WTC11 (cell line): ENCODE measurements at regions not wholly inside any gene's neighbourhood (a gene's known extent, or its start where the extent isn't known, plus 50 kb on each side); places are given as distances from the start of the nearest gene placed in this dataset.

Source experiments
- ATAC-seq: fragments of 200-7000 bp; cut with Tn5 transposase; 2 replicates; pipeline ENCODE4 v1.10.0; 2021; ENCODE audit warnings: mild to moderate bottlenecking, moderate library complexity
- CTCF ChIA-PET: fragments of 300-600 bp; sonication (Branson Sonifier 250); formaldehyde crosslinking; loops from one replicate; lab custom pipeline; 2021; ENCODE audit warnings: antibody characterized with exemption; lab: Charles Lee
- POLR2A ChIA-PET: fragments of 350-600 bp; sonication (Branson Sonifier 250); formaldehyde crosslinking; loops from one replicate; lab custom pipeline; 2021; ENCODE audit warnings: antibody characterized with exemption; lab: Charles Lee
- DNase-seq: peaks from one replicate; pipeline ENCODE4 v3.0.0; 2021; ENCODE audit warnings: low spot score
- H3K27ac Mint-ChIP-seq: 2 replicates; pipeline ENCODE4 v1.8.0; 2021; ENCODE audit warnings: mixed read lengths
- H3K27me3 Mint-ChIP-seq: 2 replicates; pipeline ENCODE4 v1.8.0; 2021; ENCODE audit warnings: low read depth, mild to moderate bottlenecking, moderate library complexity, mixed read lengths
- H3K36me3 Mint-ChIP-seq: 2 replicates; pipeline ENCODE4 v1.8.0; 2021; ENCODE audit warnings: mixed read lengths
- H3K4me1 Mint-ChIP-seq: 2 replicates; pipeline ENCODE4 v1.8.0; 2022; ENCODE audit warnings: mixed read lengths
- H3K4me3 Mint-ChIP-seq: 2 replicates; pipeline ENCODE4 v1.8.0; 2021; ENCODE audit warnings: mild to moderate bottlenecking, moderate library complexity, mixed read lengths
- H3K9me3 Mint-ChIP-seq: 2 replicates; pipeline ENCODE4 v1.8.0; 2021; ENCODE audit warnings: mixed read lengths
- AFF4 ChIP-seq: sonication (generic); formaldehyde crosslinking; IDR thresholded peaks from 2 replicates; pipeline ENCODE4 v1.8.1; 2023; ENCODE audit warnings: mild to moderate bottlenecking, missing genetic modification reagents, borderline replicate concordance
- ARID4B ChIP-seq: sonication (generic); formaldehyde crosslinking; IDR thresholded peaks from 2 replicates; pipeline ENCODE4 v1.8.0; 2023; ENCODE audit warnings: missing genetic modification reagents, mild to moderate bottlenecking, borderline replicate concordance
- ATF1 ChIP-seq: sonication (generic); formaldehyde crosslinking; IDR thresholded peaks from 2 replicates; pipeline ENCODE4 v1.8.1; 2023; ENCODE audit warnings: mild to moderate bottlenecking, moderate library complexity, missing genetic modification reagents
- ATF2 ChIP-seq: sonication (generic); formaldehyde crosslinking; IDR thresholded peaks from 2 replicates; pipeline ENCODE4 v1.8.1; 2022; ENCODE audit warnings: low read depth, missing genetic modification reagents, borderline replicate concordance
- CTCF ChIP-seq: fragments of 200-600 bp; IDR thresholded peaks from 2 replicates; pipeline ENCODE4 v1.8.0; 2022; ENCODE audit warnings: antibody characterized with exemption
- E2F1 ChIP-seq: sonication (generic); formaldehyde crosslinking; IDR thresholded peaks from 2 replicates; pipeline ENCODE4 v1.8.0; 2022; ENCODE audit warnings: mild to moderate bottlenecking, missing genetic modification reagents
- ESRRA ChIP-seq: sonication (generic); formaldehyde crosslinking; IDR thresholded peaks from 2 replicates; pipeline ENCODE4 v1.8.1; 2022; ENCODE audit warnings: mild to moderate bottlenecking, missing genetic modification reagents, borderline replicate concordance
- FOXK1 ChIP-seq: sonication (generic); formaldehyde crosslinking; IDR thresholded peaks from 2 replicates; pipeline ENCODE4 v1.8.0; 2022; ENCODE audit warnings: mild to moderate bottlenecking, moderate library complexity, missing genetic modification reagents
- GABPB1 ChIP-seq: sonication (generic); formaldehyde crosslinking; IDR thresholded peaks from 2 replicates; pipeline ENCODE4 v1.8.1; 2023; ENCODE audit warnings: mild to moderate bottlenecking, missing genetic modification reagents
- JUN ChIP-seq: sonication (generic); formaldehyde crosslinking; IDR thresholded peaks from 2 replicates; pipeline ENCODE4 v1.8.0; 2023; ENCODE audit warnings: mild to moderate bottlenecking, missing genetic modification reagents
- MXD4 ChIP-seq: fragments of 250-450 bp; sonication (Bioruptor Pico); IDR thresholded peaks from 2 replicates; pipeline ENCODE4 v1.8.0; 2021; ENCODE audit warnings: mild to moderate bottlenecking, moderate library complexity, borderline replicate concordance
- NR2C2 ChIP-seq: sonication (generic); formaldehyde crosslinking; IDR thresholded peaks from 2 replicates; pipeline ENCODE4 v1.8.0; 2022; ENCODE audit warnings: mild to moderate bottlenecking, missing genetic modification reagents
- SOX15 ChIP-seq: fragments of 250-450 bp; sonication (Bioruptor Pico); IDR thresholded peaks from 2 replicates; pipeline ENCODE4 v1.9.0; 2021; ENCODE audit warnings: mild to moderate bottlenecking
- TEAD4 ChIP-seq: sonication (generic); formaldehyde crosslinking; IDR thresholded peaks from 2 replicates; pipeline ENCODE4 v1.8.0; 2022; ENCODE audit warnings: mild to moderate bottlenecking, missing genetic modification reagents
- ZNF416 ChIP-seq: fragments of 250-450 bp; sonication (Bioruptor Pico); IDR thresholded peaks from 2 replicates; pipeline ENCODE4 v1.9.0; 2021; ENCODE audit warnings: mild to moderate bottlenecking, inconsistent platforms
- TF ChIP-seq, protein P1 (sequence below): sonication (generic); formaldehyde crosslinking; IDR thresholded peaks from 2 replicates; pipeline ENCODE4 v1.8.1; 2023; ENCODE audit warnings: mild to moderate bottlenecking, missing genetic modification reagents, moderate library complexity
- TF ChIP-seq, protein P2 (sequence below): sonication (generic); formaldehyde crosslinking; IDR thresholded peaks from 2 replicates; pipeline ENCODE4 v1.8.0; 2022; ENCODE audit warnings: missing genetic modification reagents

GRCh38 chr2:221810650-221811049 lies 238.5 kb upstream of the EPHA4 start:
- Mint-ChIP-seq H3K36me3 (peaks cover 4% of the 10 kb centered on the region), H3K27ac (no peak overlapping the region)
- CTCF ChIA-PET: no interaction called here

DNA sequence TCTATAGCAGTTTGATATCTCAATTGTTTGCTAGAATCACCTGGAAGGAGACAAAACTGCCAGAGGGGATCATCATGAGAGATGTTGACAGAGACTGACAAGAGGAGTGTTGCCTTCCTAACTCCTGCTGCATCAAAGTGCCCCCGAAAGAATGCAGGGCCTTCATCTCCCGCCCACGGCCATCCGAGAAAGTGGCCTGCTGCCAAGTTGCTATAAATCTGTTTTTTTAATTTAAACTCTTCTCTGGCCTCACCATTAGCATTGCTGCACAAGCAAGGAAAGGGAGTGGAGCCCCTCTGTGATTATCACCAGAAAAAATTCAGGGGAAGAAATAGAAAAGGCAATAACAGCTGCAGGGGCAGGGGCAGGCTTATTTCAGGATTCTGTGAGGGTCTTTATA lies 238.1 kb upstream of the EPHA4 start:
- ATAC-seq (no peak), DNase-seq (no peak)
- H3K36me3 Mint-ChIP-seq: peaks cover 4% of the 10 kb centered on the region
- POLR2A ChIA-PET: no interaction called here
- no peaks in the 10 kb centered on the region for H3K27me3 Mint-ChIP-seq
- H3K4me1 Mint-ChIP-seq: peaks cover 12% of the 10 kb centered on the region
- H3K4me3 Mint-ChIP-seq: no peak overlapping the region
- CTCF ChIA-PET: no interaction called here
- peaks cover 9% of the 10 kb centered on the region for H3K9me3 Mint-ChIP-seq
- H3K27ac Mint-ChIP-seq: no peak overlapping the region
- TF ChIP-seq ATF1: no peak
- TF ChIP-seq, protein P1, sequence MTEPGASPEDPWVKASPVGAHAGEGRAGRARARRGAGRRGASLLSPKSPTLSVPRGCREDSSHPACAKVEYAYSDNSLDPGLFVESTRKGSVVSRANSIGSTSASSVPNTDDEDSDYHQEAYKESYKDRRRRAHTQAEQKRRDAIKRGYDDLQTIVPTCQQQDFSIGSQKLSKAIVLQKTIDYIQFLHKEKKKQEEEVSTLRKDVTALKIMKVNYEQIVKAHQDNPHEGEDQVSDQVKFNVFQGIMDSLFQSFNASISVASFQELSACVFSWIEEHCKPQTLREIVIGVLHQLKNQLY (CRISPR knock-in tag): no peak
- TF ChIP-seq, protein P2, sequence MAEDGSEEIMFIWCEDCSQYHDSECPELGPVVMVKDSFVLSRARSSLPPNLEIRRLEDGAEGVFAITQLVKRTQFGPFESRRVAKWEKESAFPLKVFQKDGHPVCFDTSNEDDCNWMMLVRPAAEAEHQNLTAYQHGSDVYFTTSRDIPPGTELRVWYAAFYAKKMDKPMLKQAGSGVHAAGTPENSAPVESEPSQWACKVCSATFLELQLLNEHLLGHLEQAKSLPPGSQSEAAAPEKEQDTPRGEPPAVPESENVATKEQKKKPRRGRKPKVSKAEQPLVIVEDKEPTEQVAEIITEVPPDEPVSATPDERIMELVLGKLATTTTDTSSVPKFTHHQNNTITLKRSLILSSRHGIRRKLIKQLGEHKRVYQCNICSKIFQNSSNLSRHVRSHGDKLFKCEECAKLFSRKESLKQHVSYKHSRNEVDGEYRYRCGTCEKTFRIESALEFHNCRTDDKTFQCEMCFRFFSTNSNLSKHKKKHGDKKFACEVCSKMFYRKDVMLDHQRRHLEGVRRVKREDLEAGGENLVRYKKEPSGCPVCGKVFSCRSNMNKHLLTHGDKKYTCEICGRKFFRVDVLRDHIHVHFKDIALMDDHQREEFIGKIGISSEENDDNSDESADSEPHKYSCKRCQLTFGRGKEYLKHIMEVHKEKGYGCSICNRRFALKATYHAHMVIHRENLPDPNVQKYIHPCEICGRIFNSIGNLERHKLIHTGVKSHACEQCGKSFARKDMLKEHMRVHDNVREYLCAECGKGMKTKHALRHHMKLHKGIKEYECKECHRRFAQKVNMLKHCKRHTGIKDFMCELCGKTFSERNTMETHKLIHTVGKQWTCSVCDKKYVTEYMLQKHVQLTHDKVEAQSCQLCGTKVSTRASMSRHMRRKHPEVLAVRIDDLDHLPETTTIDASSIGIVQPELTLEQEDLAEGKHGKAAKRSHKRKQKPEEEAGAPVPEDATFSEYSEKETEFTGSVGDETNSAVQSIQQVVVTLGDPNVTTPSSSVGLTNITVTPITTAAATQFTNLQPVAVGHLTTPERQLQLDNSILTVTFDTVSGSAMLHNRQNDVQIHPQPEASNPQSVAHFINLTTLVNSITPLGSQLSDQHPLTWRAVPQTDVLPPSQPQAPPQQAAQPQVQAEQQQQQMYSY (CRISPR knock-in tag): no peak
- no peak for TF ChIP-seq ZNF416 (CRISPR knock-in tag)
- TF ChIP-seq ESRRA (CRISPR knock-in tag): no peak
- TF ChIP-seq NR2C2 (CRISPR knock-in tag): no peak
- TF ChIP-seq FOXK1: no peak
- TF ChIP-seq AFF4: no peak
- TF ChIP-seq SOX15 (CRISPR knock-in tag): no peak
- TF ChIP-seq TEAD4 (CRISPR knock-in tag): no peak
- TF ChIP-seq MXD4: no peak
- TF ChIP-seq ARID4B (CRISPR knock-in tag): no peak
- no peak for TF ChIP-seq ATF2 (CRISPR knock-in tag)
- TF ChIP-seq CTCF: no peak
- no peak for TF ChIP-seq E2F1

More at GRCh38 chr2:221810650-221811049, 238.5 kb upstream of the EPHA4 start:
- H3K4me3 Mint-ChIP-seq: no peak overlapping the region
- no peak for ATAC-seq
- POLR2A ChIA-PET: no interaction called here
- TF ChIP-seq ATF1 (no peak), JUN (CRISPR knock-in tag) (no peak), GABPB1 (CRISPR knock-in tag) (no peak)
- TF ChIP-seq, protein P1 (CRISPR knock-in tag): no peak
- TF ChIP-seq, all 79 proteins: peak for 0
- no peaks in the 10 kb centered on the region for H3K27me3 Mint-ChIP-seq
- no peak for DNase-seq
- H3K9me3 Mint-ChIP-seq: peaks cover 9% of the 10 kb centered on the region
- H3K4me1 Mint-ChIP-seq: peaks cover 12% of the 10 kb centered on the region
